Naive thymus-derived CD4-positive, alpha-beta T cell (primary cell): ENCODE measurements at regions not wholly inside any gene's neighbourhood (a gene's known extent, or its start where the extent isn't known, plus 50 kb on each side); places are given as distances from the start of the nearest gene placed in this dataset.
"Not testable (repeated sequence)": the region's sequence is repeated elsewhere in the genome, so short reads cannot be mapped to it uniquely, and the experiment has no call there.

Experiments used
- ATAC-seq: fragments of 150-1000 bp; cut with Tn5 transposase; 2 replicates; pipeline ENCODE4 v1.10.0; 2021; ENCODE audit warnings: mild to moderate bottlenecking, moderate library complexity
- CTCF ChIA-PET: fragments of 350-600 bp; sonication (Branson Sonifier 250); formaldehyde crosslinking; loops from one replicate; lab custom pipeline; 2021; ENCODE audit warnings: antibody characterized with exemption; lab: Charles Lee
- POLR2A ChIA-PET: fragments of 350-600 bp; sonication (Branson Sonifier 250); formaldehyde crosslinking; loops from one replicate; lab custom pipeline; 2021; ENCODE audit warnings: antibody characterized with exemption, inconsistent platforms; lab: Charles Lee
- DNase-seq, 9 donors: peaks; one replicate each; pipeline versions ENCODE4 v3.0.0 to v3.0.0-alpha.2; 2020 to 2022; ENCODE audit warnings: mixed read lengths in 1 of 9
- H3K27ac ChIP-seq: one replicate; pipeline ENCODE4 v1.7.0; 2013; ENCODE audit warnings: mild to moderate bottlenecking, low read depth, low read length, moderate library complexity
- H3K27me3 ChIP-seq, 2 donors: one replicate each; pipeline ENCODE4 v1.7.0; 2013; ENCODE audit warnings: low read length in 2 of 2, mild to moderate bottlenecking in 2 of 2, moderate library complexity in 2 of 2; ENCODE audit not compliant: control insufficient read depth in 2 of 2, insufficient read depth in 2 of 2
- H3K36me3 ChIP-seq, 3 experiments: 1 replicate in 2 of 3; 2 replicates in 1 of 3; pipeline ENCODE4 v1.7.0; 2013; ENCODE audit warnings: low read length in 3 of 3, mild to moderate bottlenecking in 3 of 3, moderate library complexity in 1 of 3; ENCODE audit not compliant: insufficient read depth in 3 of 3, control insufficient read depth in 2 of 3
- H3K4me1 ChIP-seq, 2 donors: one replicate each; pipeline ENCODE4 v1.7.0; 2013; ENCODE audit warnings: low read length in 2 of 2, mild to moderate bottlenecking in 2 of 2, moderate library complexity in 1 of 2; ENCODE audit not compliant: control insufficient read depth in 2 of 2, insufficient read depth in 2 of 2
- H3K4me3 ChIP-seq: 2 replicates; pipeline ENCODE4 v1.7.0; 2013; ENCODE audit warnings: mild to moderate bottlenecking, low read length
- H3K9me3 ChIP-seq, 3 experiments: 1 replicate in 2 of 3; 2 replicates in 1 of 3; pipeline ENCODE4 v1.7.0; 2013; ENCODE audit warnings: low read length in 3 of 3; ENCODE audit not compliant: control insufficient read depth in 2 of 3
- H3K27ac Mint-ChIP-seq, 9 donors: one replicate each; pipeline ENCODE4 v1.8.0; 2020 to 2022; ENCODE audit warnings: mixed read lengths in 9 of 9, mild to moderate bottlenecking in 8 of 9, moderate library complexity in 5 of 9, inconsistent platforms in 2 of 9
- H3K27me3 Mint-ChIP-seq, 5 donors: one replicate each; pipeline ENCODE4 v1.8.0; 2021 to 2022; ENCODE audit warnings: mixed read lengths in 5 of 5, mild to moderate bottlenecking in 1 of 5
- H3K36me3 Mint-ChIP-seq, 5 donors: one replicate each; pipeline ENCODE4 v1.8.0; 2020 to 2022; ENCODE audit warnings: mixed read lengths in 5 of 5, mild to moderate bottlenecking in 3 of 5, inconsistent platforms in 1 of 5
- H3K4me1 Mint-ChIP-seq, 7 donors: one replicate each; pipeline ENCODE4 v1.8.0; 2020 to 2022; ENCODE audit warnings: mixed read lengths in 7 of 7, mild to moderate bottlenecking in 3 of 7, inconsistent platforms in 1 of 7
- H3K4me3 Mint-ChIP-seq, 10 donors: one replicate each; pipeline ENCODE4 v1.8.0; 2020 to 2022; ENCODE audit warnings: mild to moderate bottlenecking in 10 of 10, mixed read lengths in 10 of 10, moderate library complexity in 6 of 10, inconsistent platforms in 2 of 10
- H3K9me3 Mint-ChIP-seq, 11 donors: one replicate each; pipeline ENCODE4 v1.8.0; 2020 to 2022; ENCODE audit warnings: mixed read lengths in 11 of 11, mild to moderate bottlenecking in 4 of 11, inconsistent platforms in 1 of 11, moderate library complexity in 1 of 11
- intact Hi-C, 2 donors: fragments of 100-400 bp; cut with micrococcal nuclease; formaldehyde crosslinking; loops; one replicate each; pipeline ENCODE4 v1.15.1; 2023

- H3K36me3 ChIP-seq, CTCF ChIA-PET, H3K4me3 Mint-ChIP-seq, POLR2A ChIA-PET, intact Hi-C loops, H3K27me3 ChIP-seq, H3K27me3 Mint-ChIP-seq, H3K27ac ChIP-seq, DNase-seq, H3K9me3 ChIP-seq, H3K36me3 Mint-ChIP-seq, H3K27ac Mint-ChIP-seq, H3K4me1 ChIP-seq, ATAC-seq, H3K4me3 ChIP-seq, H3K4me1 Mint-ChIP-seq, H3K9me3 Mint-ChIP-seq: not testable (repeated sequence)
These were observed 643.6 kb downstream of the PLOD2 start for GRCh38 chr3:145517416-145517815.

- Mint-ChIP-seq H3K27ac (no peak overlapping the region), H3K27me3 (no peaks in the 10 kb centered on the region)
- H3K4me3 ChIP-seq = no peak overlapping the region
These were observed 642.3 kb downstream of the PLOD2 start for GRCh38 chr3:145518639-145519038.

DNA sequence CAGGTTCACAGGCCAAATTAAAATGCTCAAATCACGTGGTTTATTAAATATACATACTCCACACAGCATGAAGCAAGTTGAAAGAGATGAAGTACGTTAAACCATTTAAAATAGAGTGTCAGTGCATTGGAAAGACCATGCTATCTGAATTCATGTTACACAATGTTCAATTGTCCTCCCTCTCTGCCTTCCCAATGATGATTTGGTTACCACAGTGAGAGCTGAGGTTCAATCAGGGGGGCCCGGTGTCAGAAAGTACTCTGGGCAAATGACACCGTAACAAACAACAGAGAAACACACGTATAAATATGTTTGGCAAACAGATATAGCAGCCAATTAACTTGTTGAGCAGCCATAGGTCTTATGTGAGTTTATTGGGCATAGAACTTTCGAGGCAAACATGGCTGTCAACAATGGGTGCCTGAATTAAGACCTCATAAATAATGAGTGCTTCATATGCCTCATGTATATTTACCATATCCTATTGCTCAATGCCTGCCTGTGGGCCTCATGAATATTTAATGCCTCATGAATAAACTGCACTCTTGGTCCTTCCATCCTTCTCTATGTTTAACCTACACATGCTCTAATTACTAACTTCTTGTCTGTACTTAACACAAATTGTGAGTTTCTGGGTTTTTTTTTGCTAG is 641.5 kb downstream of the PLOD2 start:
- Histone ChIP-seq H3K27ac (no peak overlapping the region), H3K27me3 (no peaks in the 10 kb centered on the region), H3K36me3 (no peaks in the 10 kb centered on the region), H3K4me3 (no peak overlapping the region), H3K9me3 (no peaks in the 10 kb centered on the region), H3K4me1 (no peaks in the 10 kb centered on the region)
- no peak overlapping the region for H3K27ac Mint-ChIP-seq
- ATAC-seq (no peak), DNase-seq (no peak)
- H3K4me3 Mint-ChIP-seq = no peak overlapping the region
- no peaks in the 10 kb centered on the region for H3K4me1 Mint-ChIP-seq
- H3K27me3 Mint-ChIP-seq = no peaks in the 10 kb centered on the region
- intact Hi-C loops = no loop called here
- no peaks in the 10 kb centered on the region for H3K36me3 Mint-ChIP-seq
- ChIA-PET CTCF (no interaction called here), POLR2A (no interaction called here)
- peaks cover 0 to 7% (median 0%) of the 10 kb centered on the region in 11 donors for H3K9me3 Mint-ChIP-seq

More at GRCh38 chr3:145518639-145519038, 642.3 kb downstream of the PLOD2 start:
- Mint-ChIP-seq H3K36me3 (no peaks in the 10 kb centered on the region), H3K4me3 (no peak overlapping the region), H3K9me3 (peaks cover 0 to 7% (median 1%) of the 10 kb centered on the region in 11 donors), H3K4me1 (no peaks in the 10 kb centered on the region)
- H3K27me3 ChIP-seq = no peaks in the 10 kb centered on the region
- H3K9me3 ChIP-seq = no peaks in the 10 kb centered on the region
- H3K4me1 ChIP-seq = no peaks in the 10 kb centered on the region
- no peak for DNase-seq
- intact Hi-C loops = no loop called here
- no peak for ATAC-seq
- no peak overlapping the region for H3K27ac ChIP-seq
- no peaks in the 10 kb centered on the region for H3K36me3 ChIP-seq
- ChIA-PET POLR2A (no interaction called here), CTCF (no interaction called here)

GRCh38 chr3:145522179-145522578 is 638.8 kb downstream of the PLOD2 start:
- Histone ChIP-seq H3K9me3 (no peaks in the 10 kb centered on the region), H3K27me3 (no peaks in the 10 kb centered on the region), H3K4me3 (no peak overlapping the region), H3K36me3 (no peaks in the 10 kb centered on the region), H3K27ac (no peak overlapping the region), H3K4me1 (no peaks in the 10 kb centered on the region)
- H3K4me3 Mint-ChIP-seq = no peak overlapping the region
- peaks cover 0 to 10% (median 0%) of the 10 kb centered on the region in 11 donors for H3K9me3 Mint-ChIP-seq
- H3K4me1 Mint-ChIP-seq = no peaks in the 10 kb centered on the region
- DNase-seq (no peak), ATAC-seq (no peak)
- CTCF ChIA-PET = no interaction called here
- no peak overlapping the region for H3K27ac Mint-ChIP-seq
- no peaks in the 10 kb centered on the region for H3K36me3 Mint-ChIP-seq
- no peaks in the 10 kb centered on the region for H3K27me3 Mint-ChIP-seq
- intact Hi-C loops = no loop called here
- POLR2A ChIA-PET = no interaction called here

- no peaks in the 10 kb centered on the region for H3K27me3 Mint-ChIP-seq
- H3K36me3 ChIP-seq = no peaks in the 10 kb centered on the region
- no peaks in the 10 kb centered on the region for H3K36me3 Mint-ChIP-seq
- H3K4me1 ChIP-seq = no peaks in the 10 kb centered on the region
- intact Hi-C loops = no loop called here
- CTCF ChIA-PET = no interaction called here
- no peak for ATAC-seq
- no peak overlapping the region for H3K27ac Mint-ChIP-seq
- H3K27ac ChIP-seq = no peak overlapping the region
- DNase-seq = no peak
- POLR2A ChIA-PET = no interaction called here
- no peaks in the 10 kb centered on the region for H3K4me1 Mint-ChIP-seq
- no peak overlapping the region for H3K4me3 Mint-ChIP-seq
- no peaks in the 10 kb centered on the region for H3K27me3 ChIP-seq
- H3K9me3 ChIP-seq = no peaks in the 10 kb centered on the region
- H3K9me3 Mint-ChIP-seq = peaks cover 0 to 10% (median 0%) of the 10 kb centered on the region in 11 donors
- no peak overlapping the region for H3K4me3 ChIP-seq
These were observed 637.9 kb downstream of the PLOD2 start for GRCh38 chr3:145522893-145523651.

- no peaks in the 10 kb centered on the region for H3K27me3 Mint-ChIP-seq
- H3K27ac Mint-ChIP-seq = no peak overlapping the region
- no peaks in the 10 kb centered on the region for H3K9me3 ChIP-seq
- H3K4me3 ChIP-seq = no peak overlapping the region
- H3K36me3 ChIP-seq = no peaks in the 10 kb centered on the region
- H3K4me1 Mint-ChIP-seq = no peaks in the 10 kb centered on the region
- intact Hi-C loops = no loop called here
- H3K4me3 Mint-ChIP-seq = no peak overlapping the region
- no peaks in the 10 kb centered on the region for H3K4me1 ChIP-seq
- ChIA-PET POLR2A (no interaction called here), CTCF (no interaction called here)
- no peaks in the 10 kb centered on the region for H3K36me3 Mint-ChIP-seq
- no peaks in the 10 kb centered on the region for H3K27me3 ChIP-seq
- H3K9me3 Mint-ChIP-seq = peaks cover 0 to 8% (median 3%) of the 10 kb centered on the region in 11 donors
- no peak for DNase-seq
- ATAC-seq = no peak
- no peak overlapping the region for H3K27ac ChIP-seq
These were observed 629.4 kb downstream of the PLOD2 start for GRCh38 chr3:145531548-145531947.

DNA sequence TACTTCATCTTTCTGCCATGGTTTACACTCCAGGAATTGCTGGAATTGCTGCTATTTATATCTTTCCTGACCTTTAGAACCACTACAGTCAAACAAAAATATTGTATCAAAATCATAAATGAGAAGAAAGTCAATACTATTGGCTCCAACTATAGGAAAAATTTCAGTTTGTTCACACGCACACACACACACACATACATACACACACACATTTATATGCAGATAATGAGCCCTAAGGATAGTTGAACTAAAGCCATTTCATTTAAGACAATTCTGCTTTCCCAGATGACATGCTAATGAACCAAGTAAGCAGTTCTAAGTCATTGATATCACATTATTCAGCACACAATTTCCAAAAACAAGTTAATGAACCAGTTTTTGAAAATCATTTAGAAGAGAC is 627.3 kb downstream of the PLOD2 start:
- no peaks in the 10 kb centered on the region for H3K27me3 Mint-ChIP-seq
- no peak for ATAC-seq

More for the DNA sequence above, 627.3 kb downstream of the PLOD2 start:
- DNase-seq = no peak
- H3K4me3 Mint-ChIP-seq = no peak overlapping the region
- no peak overlapping the region for H3K27ac Mint-ChIP-seq
- Histone ChIP-seq H3K36me3 (no peaks in the 10 kb centered on the region), H3K9me3 (no peaks in the 10 kb centered on the region), H3K27me3 (no peaks in the 10 kb centered on the region), H3K27ac (no peak overlapping the region), H3K4me1 (no peaks in the 10 kb centered on the region), H3K4me3 (no peak overlapping the region)
- peaks cover 0 to 17% (median 1%) of the 10 kb centered on the region in 11 donors for H3K9me3 Mint-ChIP-seq
- H3K36me3 Mint-ChIP-seq = no peaks in the 10 kb centered on the region
- CTCF ChIA-PET = no interaction called here
- no peaks in the 10 kb centered on the region for H3K4me1 Mint-ChIP-seq
- intact Hi-C loops = no loop called here
- POLR2A ChIA-PET = no interaction called here
